Astrocyte of the spinal cord (primary cell): ENCODE measurements at regions not wholly inside any gene's neighbourhood (a gene's known extent, or its start where the extent isn't known, plus 50 kb on each side); places are given as distances from the start of the nearest gene placed in this dataset.

Experiments
- DNase-seq: peaks from one replicate; pipeline ENCODE4 v3.0.0; 2011; ENCODE audit warnings: low read depth, low spot score
- H3K4me3 ChIP-seq: 2 replicates; pipeline ENCODE4 v1.5.1; 2011; ENCODE audit warnings: low read depth, mild to moderate bottlenecking, low read length, moderate library complexity
- in situ Hi-C: cut with HindIII; loops from 2 replicates; pipeline ENCODE4 v1.10.0; 2017; ENCODE audit warnings: low sequenced_read_pairs
- TF ChIP-seq, protein P1 (sequence below): IDR thresholded peaks from 2 replicates; pipeline ENCODE4 v1.5.1; 2012; ENCODE audit warnings: low read depth, mild to moderate bottlenecking, low read length, inconsistent platforms

GRCh38 chr1:30540611-30541192 is 182.7 kb downstream of the MATN1 start:
- TF ChIP-seq, protein P1, sequence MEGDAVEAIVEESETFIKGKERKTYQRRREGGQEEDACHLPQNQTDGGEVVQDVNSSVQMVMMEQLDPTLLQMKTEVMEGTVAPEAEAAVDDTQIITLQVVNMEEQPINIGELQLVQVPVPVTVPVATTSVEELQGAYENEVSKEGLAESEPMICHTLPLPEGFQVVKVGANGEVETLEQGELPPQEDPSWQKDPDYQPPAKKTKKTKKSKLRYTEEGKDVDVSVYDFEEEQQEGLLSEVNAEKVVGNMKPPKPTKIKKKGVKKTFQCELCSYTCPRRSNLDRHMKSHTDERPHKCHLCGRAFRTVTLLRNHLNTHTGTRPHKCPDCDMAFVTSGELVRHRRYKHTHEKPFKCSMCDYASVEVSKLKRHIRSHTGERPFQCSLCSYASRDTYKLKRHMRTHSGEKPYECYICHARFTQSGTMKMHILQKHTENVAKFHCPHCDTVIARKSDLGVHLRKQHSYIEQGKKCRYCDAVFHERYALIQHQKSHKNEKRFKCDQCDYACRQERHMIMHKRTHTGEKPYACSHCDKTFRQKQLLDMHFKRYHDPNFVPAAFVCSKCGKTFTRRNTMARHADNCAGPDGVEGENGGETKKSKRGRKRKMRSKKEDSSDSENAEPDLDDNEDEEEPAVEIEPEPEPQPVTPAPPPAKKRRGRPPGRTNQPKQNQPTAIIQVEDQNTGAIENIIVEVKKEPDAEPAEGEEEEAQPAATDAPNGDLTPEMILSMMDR, result no peak
- DNase-seq, result no peak
- H3K4me3 ChIP-seq, result no peak overlapping the region
- in situ Hi-C loops, result no loop called here

- H3K4me3 ChIP-seq, result no peak overlapping the region
- TF ChIP-seq, protein P1, result no peak
- in situ Hi-C loops, result no loop called here
- no peak for DNase-seq
These were observed 183.5 kb downstream of the MATN1 start for GRCh38 chr1:30539884-30540283.

DNA sequence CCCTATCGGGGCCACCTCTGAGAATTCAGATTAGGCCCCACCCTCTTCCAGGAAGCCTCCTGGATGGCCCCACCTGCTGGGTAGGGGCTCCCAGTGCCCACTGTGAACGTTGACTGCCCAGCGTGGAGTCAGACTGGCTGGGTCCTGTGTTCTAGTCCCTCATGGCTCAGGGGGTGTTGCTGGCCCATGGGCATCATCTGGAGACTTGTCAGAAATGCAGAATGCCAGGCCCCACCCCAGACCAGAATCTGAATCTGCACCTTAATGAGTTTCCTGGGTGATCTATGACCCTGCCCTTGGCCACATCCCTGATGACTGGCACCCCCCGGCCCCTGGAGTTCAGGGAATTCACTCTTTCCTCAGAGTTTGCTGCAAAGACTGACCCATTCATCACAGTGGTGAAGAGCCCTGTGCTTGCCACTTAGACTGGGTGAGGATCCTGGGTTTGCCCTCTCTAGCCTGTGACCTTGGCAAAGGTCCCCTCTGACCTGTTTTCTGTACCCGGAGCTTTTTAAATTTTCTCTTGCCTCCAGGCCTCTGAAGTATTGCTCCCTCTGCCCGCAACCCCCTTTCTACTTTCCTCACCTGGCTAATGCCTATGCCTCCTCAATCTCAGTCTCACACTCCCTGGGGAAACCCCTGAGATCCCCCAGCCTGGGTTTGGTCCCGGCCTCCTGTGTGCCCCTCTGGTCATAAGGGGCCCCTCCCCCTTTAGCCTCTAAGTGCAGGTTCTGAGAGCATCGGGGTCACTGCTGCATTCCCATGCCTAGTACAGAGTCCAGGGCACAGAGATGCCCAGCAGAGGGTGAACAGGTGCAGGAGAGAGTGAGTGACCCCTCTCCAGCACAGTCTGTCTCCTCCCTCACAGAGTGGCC is 184.2 kb downstream of the MATN1 start:
- DNase-seq, result no peak
- H3K4me3 ChIP-seq, result no peak overlapping the region
- TF ChIP-seq, protein P1, result no peak
- in situ Hi-C loops, result no loop called here

- in situ Hi-C loops, result no loop called here
- DNase-seq, result no peak
- H3K4me3 ChIP-seq, result no peak overlapping the region
- TF ChIP-seq, protein P1, result no peak
These were observed 185.0 kb downstream of the MATN1 start for GRCh38 chr1:30538226-30538992.

DNA sequence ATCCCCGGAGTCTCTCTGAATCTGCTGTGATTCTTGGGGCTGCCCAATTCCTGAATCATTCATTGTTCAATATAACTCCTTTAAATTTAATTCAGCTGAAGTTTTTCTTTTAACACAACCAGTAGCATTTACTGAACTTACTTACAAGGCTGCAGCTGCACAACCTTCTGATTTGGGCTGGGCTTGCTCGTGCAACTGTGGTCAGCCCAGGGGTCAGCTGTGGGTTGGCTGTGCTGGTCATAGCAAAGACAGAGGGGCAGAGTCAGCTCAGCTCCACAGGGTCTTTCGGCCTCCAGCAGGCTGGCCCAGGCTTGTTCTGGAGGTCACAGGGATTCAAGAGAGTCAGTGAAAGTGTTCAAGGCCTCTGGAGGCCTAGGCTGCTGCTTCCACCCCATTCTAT is 186.1 kb downstream of the MATN1 start:
- in situ Hi-C loops, result no loop called here
- H3K4me3 ChIP-seq, result no peak overlapping the region
- no peak for DNase-seq
- TF ChIP-seq, protein P1, result no peak

DNA sequence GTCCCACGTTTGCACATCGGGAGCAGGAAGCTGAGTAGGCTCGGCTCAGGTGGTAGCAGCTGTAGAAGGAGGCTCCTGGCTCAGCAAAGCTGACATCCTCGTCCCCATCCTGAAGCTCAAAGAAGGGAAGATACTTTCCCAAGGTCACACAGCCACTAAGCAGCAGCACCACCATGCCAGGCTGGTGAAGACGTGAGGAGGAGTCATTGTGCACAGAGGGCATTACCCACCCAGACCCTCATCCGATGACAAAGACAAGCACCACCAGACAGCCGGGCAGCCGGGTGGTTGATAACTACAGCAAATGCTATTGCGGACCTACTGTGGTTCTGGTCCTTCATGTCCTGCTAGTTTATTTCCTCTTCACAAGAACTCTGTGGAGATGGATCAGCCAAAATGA is 186.9 kb downstream of the MATN1 start:
- in situ Hi-C loops, result no loop called here
- DNase-seq, result no peak
- TF ChIP-seq, protein P1, result no peak
- no peak overlapping the region for H3K4me3 ChIP-seq
